Ishikawa (cell line): ENCODE measurements at regions not wholly inside any gene's neighbourhood (a gene's known extent, or its start where the extent isn't known, plus 50 kb on each side); places are given as distances from the start of the nearest gene placed in this dataset.

ENCODE experiments used
- CEBPB ChIP-seq: IDR thresholded peaks from 2 replicates; pipeline ENCODE4 v1.6.1; 2012
- CREB1 ChIP-seq: IDR thresholded peaks from 2 replicates; pipeline ENCODE4 v1.6.1; 2012; ENCODE audit warnings: low read depth
- EGR1 ChIP-seq: IDR thresholded peaks from 2 replicates; pipeline ENCODE4 v1.6.1; 2012
- EP300 ChIP-seq: IDR thresholded peaks from 2 replicates; pipeline ENCODE4 v1.6.1; 2012; ENCODE audit warnings: borderline replicate concordance
- FOXM1 ChIP-seq: IDR thresholded peaks from 2 replicates; pipeline ENCODE4 v1.6.1; 2012; ENCODE audit warnings: low read depth, borderline replicate concordance
- MAX ChIP-seq: IDR thresholded peaks from 2 replicates; pipeline ENCODE4 v1.6.1; 2012
- NFIC ChIP-seq: IDR thresholded peaks from 2 replicates; pipeline ENCODE4 v1.6.1; 2012
- RAD21 ChIP-seq: IDR thresholded peaks from 2 replicates; pipeline ENCODE4 v1.6.1; 2012; ENCODE audit warnings: low read depth
- REST ChIP-seq: IDR thresholded peaks from 2 replicates; pipeline ENCODE4 v1.6.1; 2012; ENCODE audit warnings: low read depth, mild to moderate bottlenecking
- TAF1 ChIP-seq: IDR thresholded peaks from 2 replicates; pipeline ENCODE4 v1.6.1; 2012; ENCODE audit warnings: low read depth, mild to moderate bottlenecking
- TCF12 ChIP-seq: IDR thresholded peaks from 2 replicates; pipeline ENCODE4 v1.6.1; 2012; ENCODE audit warnings: low read depth
- TEAD4 ChIP-seq: IDR thresholded peaks from 2 replicates; pipeline ENCODE4 v1.6.1; 2012
- USF1 ChIP-seq: IDR thresholded peaks from 2 replicates; pipeline ENCODE4 v1.6.1; 2012
- YY1 ChIP-seq: IDR thresholded peaks from 2 replicates; pipeline ENCODE4 v1.6.1; 2012; ENCODE audit warnings: low read depth
- ZBTB7A ChIP-seq: IDR thresholded peaks from 2 replicates; pipeline ENCODE4 v1.6.1; 2012; ENCODE audit warnings: low read depth

- no peak for TF ChIP-seq FOXM1
- TF ChIP-seq MAX: no peak
- TF ChIP-seq ZBTB7A: no peak
- TF ChIP-seq EP300: no peak
- TF ChIP-seq CREB1: no peak
- TF ChIP-seq USF1: no peak
- TF ChIP-seq TEAD4: no peak
- TF ChIP-seq RAD21: no peak
- TF ChIP-seq NFIC: no peak
- TF ChIP-seq YY1: no peak
- TF ChIP-seq TAF1: no peak
- no peak for TF ChIP-seq REST
- TF ChIP-seq TCF12: no peak
- no peak for TF ChIP-seq EGR1
- no peak for TF ChIP-seq CEBPB
Observed at GRCh38 chr14:76305268-76305826, 70.6 kb upstream of the ESRRB start.

GRCh38 chr14:76306131-76306530 is 69.8 kb upstream of the ESRRB start:
- no peak for TF ChIP-seq TEAD4
- TF ChIP-seq TAF1: no peak
- TF ChIP-seq EP300: no peak
- no peak for TF ChIP-seq ZBTB7A
- no peak for TF ChIP-seq NFIC
- no peak for TF ChIP-seq FOXM1

- TF ChIP-seq EGR1: no peak
- no peak for TF ChIP-seq NFIC
- TF ChIP-seq TAF1: no peak
- no peak for TF ChIP-seq CREB1
- no peak for TF ChIP-seq USF1
- TF ChIP-seq REST: no peak
- TF ChIP-seq RAD21: no peak
- no peak for TF ChIP-seq EP300
- TF ChIP-seq CEBPB: no peak
- TF ChIP-seq YY1: no peak
- no peak for TF ChIP-seq TEAD4
- no peak for TF ChIP-seq MAX
- TF ChIP-seq TCF12: no peak
Observed at GRCh38 chr14:76307786-76308780, 67.9 kb upstream of the ESRRB start.

- TF ChIP-seq CEBPB: no peak
- no peak for TF ChIP-seq NFIC
- TF ChIP-seq TAF1: no peak
- TF ChIP-seq TEAD4: no peak
- no peak for TF ChIP-seq EGR1
- TF ChIP-seq EP300: no peak
- TF ChIP-seq RAD21: no peak
Observed at GRCh38 chr14:76309572-76310162, 66.3 kb upstream of the ESRRB start.

GRCh38 chr14:76311079-76311758 is 64.7 kb upstream of the ESRRB start:
- TF ChIP-seq TEAD4 (no peak), YY1 (no peak), TAF1 (no peak), FOXM1 (no peak), CEBPB (no peak), ZBTB7A (no peak), EP300 (no peak), MAX (no peak), REST (no peak), EGR1 (no peak), USF1 (no peak), RAD21 (no peak)
